Mesendoderm (in vitro differentiated cells): ENCODE measurements at regions not wholly inside any gene's neighbourhood (a gene's known extent, or its start where the extent isn't known, plus 50 kb on each side); places are given as distances from the start of the nearest gene placed in this dataset.

Experiments used
- DNase-seq: peaks from one replicate; pipeline ENCODE4 v3.0.0; 2013
- H2AK5ac ChIP-seq: 2 replicates; pipeline ENCODE4 v1.6.1; 2013; ENCODE audit warnings: low read length, inconsistent platforms
- H2BK120ac ChIP-seq: 2 replicates; pipeline ENCODE4 v1.6.1; 2013; ENCODE audit warnings: low read depth, mild to moderate bottlenecking, low read length, moderate library complexity, mixed read lengths
- H2BK15ac ChIP-seq: replicated peaks from 2 replicates; pipeline ENCODE4 v1.6.1; 2013; ENCODE audit warnings: low read depth, mild to moderate bottlenecking, moderate library complexity
- H2BK5ac ChIP-seq: 2 replicates; pipeline ENCODE4 v1.6.1; 2013; ENCODE audit warnings: low read length, inconsistent platforms
- H3K18ac ChIP-seq: 2 replicates; pipeline ENCODE4 v1.6.1; 2013; ENCODE audit warnings: mild to moderate bottlenecking, low read length, mixed read lengths
- H3K23ac ChIP-seq: one replicate; pipeline ENCODE4 v1.6.1; 2013; ENCODE audit warnings: low read length
- H3K27ac ChIP-seq: 2 replicates; pipeline ENCODE4 v1.5.1; 2013; ENCODE audit warnings: low read depth, mild to moderate bottlenecking, inconsistent platforms, low read length, moderate library complexity
- H3K27me3 ChIP-seq: 2 replicates; pipeline ENCODE4 v1.6.1; 2013; ENCODE audit warnings: low read length, control low read depth, mild to moderate bottlenecking, inconsistent platforms; ENCODE audit not compliant: insufficient read depth, poor library complexity
- H3K36me3 ChIP-seq: 2 replicates; pipeline ENCODE4 v1.6.1; 2013; ENCODE audit warnings: low read length, inconsistent platforms; ENCODE audit not compliant: control insufficient read depth, insufficient read depth
- H3K4ac ChIP-seq: one replicate; pipeline ENCODE4 v1.6.1; 2013; ENCODE audit warnings: low read depth, mild to moderate bottlenecking, low read length, moderate library complexity
- H3K4me1 ChIP-seq: 2 replicates; pipeline ENCODE4 v1.6.1; 2013; ENCODE audit warnings: low read depth, low read length, inconsistent platforms; ENCODE audit not compliant: control insufficient read depth
- H3K4me2 ChIP-seq: 2 replicates; pipeline ENCODE4 v1.6.1; 2013; ENCODE audit warnings: low read length
- H3K4me3 ChIP-seq: 2 replicates; pipeline ENCODE4 v1.5.1; 2013; ENCODE audit warnings: mild to moderate bottlenecking, low read length
- H3K56ac ChIP-seq: one replicate; pipeline ENCODE4 v1.6.1; 2013; ENCODE audit warnings: low read length
- H3K79me1 ChIP-seq: 2 replicates; pipeline ENCODE4 v1.6.1; 2013; ENCODE audit warnings: low read length, inconsistent platforms
- H3K79me2 ChIP-seq: 2 replicates; pipeline ENCODE4 v1.6.1; 2013; ENCODE audit warnings: mild to moderate bottlenecking, low read length; ENCODE audit not compliant: control insufficient read depth, insufficient read depth
- H3K9ac ChIP-seq: 2 replicates; pipeline ENCODE4 v1.6.1; 2013; ENCODE audit warnings: low read length, inconsistent platforms
- H4K5ac ChIP-seq: one replicate; pipeline ENCODE4 v1.6.1; 2013; ENCODE audit warnings: low read length
- H4K8ac ChIP-seq: one replicate; pipeline ENCODE4 v1.6.1; 2013; ENCODE audit warnings: low read depth, mild to moderate bottlenecking, control low read depth, low read length, moderate library complexity
- WGBS: extraction: QIAGEN DNeasy Blood & Tissue Kit; methylation state at CpG from one replicate; pipeline ENCODE4 v1.1.7; 2013; ENCODE audit warnings: low lambda C conversion rate, missing lambda C conversion rate; ENCODE audit not compliant: insufficient coverage; ENCODE audit errors: extremely low coverage; 5-methylcytosine and 5-hydroxymethylcytosine counted together

DNA sequence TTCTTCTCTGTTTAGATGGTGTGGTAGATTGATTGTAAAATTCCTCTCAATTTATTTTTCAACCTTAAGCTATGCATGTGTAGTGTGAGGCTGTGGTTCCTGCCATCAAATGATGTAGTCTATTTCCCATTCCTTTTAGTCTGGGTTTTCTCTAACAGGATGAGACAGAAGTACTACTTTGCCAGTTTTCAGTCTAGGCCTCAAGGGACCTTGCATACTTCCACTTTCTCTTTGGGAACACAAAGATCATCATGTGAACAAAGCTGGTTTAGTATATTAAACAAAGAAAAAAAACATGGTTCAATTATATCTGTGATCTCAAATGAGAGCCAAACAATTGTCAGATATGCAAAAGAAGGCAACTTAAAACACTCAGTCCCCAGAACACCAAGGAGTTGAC is 1284.0 kb downstream of the RAPGEF2 start:
- no peaks in the 10 kb centered on the region for H3K36me3 ChIP-seq
- H3K4me3 ChIP-seq = no peak overlapping the region
- no peaks in the 10 kb centered on the region for H3K79me2 ChIP-seq
- no peak overlapping the region for H3K23ac ChIP-seq
- no peak overlapping the region for H4K5ac ChIP-seq
- no peak overlapping the region for H2BK120ac ChIP-seq
- H3K9ac ChIP-seq = no peak overlapping the region
- H3K4me1 ChIP-seq = no peaks in the 10 kb centered on the region
- no peak overlapping the region for H4K8ac ChIP-seq
- H3K4me2 ChIP-seq = no peak overlapping the region
- H2BK5ac ChIP-seq = no peak overlapping the region
- H3K79me1 ChIP-seq = no peaks in the 10 kb centered on the region
- no peak overlapping the region for H3K18ac ChIP-seq
- no peak for DNase-seq
- H2AK5ac ChIP-seq = no peak overlapping the region
- no peaks in the 10 kb centered on the region for H3K27me3 ChIP-seq
- H3K56ac ChIP-seq = no peak overlapping the region
- no peak overlapping the region for H3K27ac ChIP-seq
- H3K4ac ChIP-seq = no peak overlapping the region
- no peak overlapping the region for H2BK15ac ChIP-seq

DNA sequence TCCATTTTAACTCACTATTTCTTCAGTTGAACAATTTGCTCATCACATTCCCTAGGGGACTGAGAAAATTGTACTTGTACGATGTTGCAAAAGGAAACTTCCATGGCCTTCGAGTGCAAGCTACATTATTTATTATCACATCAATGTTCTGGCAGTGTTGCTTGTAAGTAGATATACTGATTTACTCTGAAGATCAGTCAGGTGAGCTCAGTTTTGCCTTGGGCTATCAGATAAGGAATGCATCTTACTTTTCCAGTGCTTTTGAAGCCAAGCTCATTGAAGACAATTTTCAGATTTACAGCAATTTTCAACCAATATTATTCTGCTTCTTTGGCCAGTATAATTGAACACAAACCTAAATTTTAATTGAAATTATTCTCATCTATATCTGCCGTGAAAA is 1296.9 kb downstream of the RAPGEF2 start:
- Histone ChIP-seq H3K27ac (no peak overlapping the region), H3K18ac (no peak overlapping the region), H4K8ac (no peak overlapping the region), H3K56ac (no peak overlapping the region), H2AK5ac (no peak overlapping the region), H3K23ac (no peak overlapping the region), H2BK15ac (no peak overlapping the region), H3K4me2 (no peak overlapping the region), H3K79me1 (no peaks in the 10 kb centered on the region), H3K79me2 (no peaks in the 10 kb centered on the region), H3K4me1 (no peaks in the 10 kb centered on the region), H2BK5ac (no peak overlapping the region), H2BK120ac (no peak overlapping the region), H3K4ac (no peak overlapping the region), H3K27me3 (no peaks in the 10 kb centered on the region), H4K5ac (no peak overlapping the region), H3K36me3 (no peaks in the 10 kb centered on the region), H3K9ac (no peak overlapping the region), H3K4me3 (no peak overlapping the region)
- no CpG with 5 or more reads among the region's 3 CpGs for WGBS
- DNase-seq = no peak

DNA sequence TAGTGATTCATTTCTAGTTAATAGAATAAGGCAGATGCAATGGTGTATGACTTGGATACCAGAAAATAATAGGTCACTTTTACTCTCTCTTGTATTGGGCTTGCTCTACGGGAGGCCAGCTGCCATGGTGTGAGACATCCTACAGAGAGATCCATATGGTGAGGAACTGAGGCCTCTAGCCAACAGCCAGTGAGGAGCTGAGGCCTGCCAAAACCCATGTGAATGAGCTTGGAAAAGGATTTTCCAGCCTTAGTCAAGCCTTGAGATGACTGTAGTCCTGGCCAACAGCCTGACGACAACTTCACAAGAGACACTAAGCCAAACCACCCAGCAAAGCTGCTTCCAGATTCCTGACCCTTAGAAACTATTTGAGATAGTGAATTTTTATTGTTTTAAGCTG is 1300.2 kb downstream of the RAPGEF2 start:
- Histone ChIP-seq H3K4me2 (no peak overlapping the region), H3K79me1 (no peaks in the 10 kb centered on the region), H3K9ac (no peak overlapping the region), H3K56ac (no peak overlapping the region), H3K36me3 (no peaks in the 10 kb centered on the region), H2BK15ac (no peak overlapping the region), H3K4me3 (no peak overlapping the region), H2AK5ac (no peak overlapping the region), H4K8ac (no peak overlapping the region), H2BK120ac (no peak overlapping the region), H3K4me1 (no peaks in the 10 kb centered on the region), H3K27ac (no peak overlapping the region), H3K27me3 (no peaks in the 10 kb centered on the region), H3K4ac (no peak overlapping the region), H3K79me2 (no peaks in the 10 kb centered on the region), H3K23ac (no peak overlapping the region), H4K5ac (no peak overlapping the region), H2BK5ac (no peak overlapping the region), H3K18ac (no peak overlapping the region)
- WGBS = no CpG with 5 or more reads among the region's 2 CpGs
- no peak for DNase-seq

DNA sequence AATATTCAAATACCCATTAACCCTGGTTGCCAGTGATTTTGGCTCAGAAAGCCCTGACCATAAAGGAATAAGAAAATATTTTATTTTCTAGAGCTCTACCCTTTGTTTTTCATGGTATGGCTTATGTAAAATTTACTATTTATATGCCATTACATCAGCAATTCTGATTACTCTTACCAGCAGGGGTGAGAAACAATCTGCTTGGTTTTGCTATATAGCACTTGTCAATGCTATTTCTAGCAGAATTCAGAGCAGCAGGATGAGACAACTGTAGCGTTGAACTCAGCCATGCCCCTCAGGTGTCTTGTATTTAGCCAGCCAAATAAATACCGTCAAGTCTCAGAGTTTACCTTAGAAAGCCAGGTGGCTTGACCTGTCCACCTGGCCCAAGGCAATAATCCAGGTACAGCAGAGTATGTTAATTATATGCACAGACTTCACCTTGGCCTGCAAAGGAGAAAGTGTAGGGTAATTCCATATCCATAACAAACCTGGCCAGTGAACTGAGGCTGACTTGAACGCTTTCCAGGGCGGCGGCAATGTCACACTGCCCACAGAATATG is 1303.5 kb downstream of the RAPGEF2 start:
- Histone ChIP-seq H3K79me1 (no peaks in the 10 kb centered on the region), H3K36me3 (no peaks in the 10 kb centered on the region)

DNA sequence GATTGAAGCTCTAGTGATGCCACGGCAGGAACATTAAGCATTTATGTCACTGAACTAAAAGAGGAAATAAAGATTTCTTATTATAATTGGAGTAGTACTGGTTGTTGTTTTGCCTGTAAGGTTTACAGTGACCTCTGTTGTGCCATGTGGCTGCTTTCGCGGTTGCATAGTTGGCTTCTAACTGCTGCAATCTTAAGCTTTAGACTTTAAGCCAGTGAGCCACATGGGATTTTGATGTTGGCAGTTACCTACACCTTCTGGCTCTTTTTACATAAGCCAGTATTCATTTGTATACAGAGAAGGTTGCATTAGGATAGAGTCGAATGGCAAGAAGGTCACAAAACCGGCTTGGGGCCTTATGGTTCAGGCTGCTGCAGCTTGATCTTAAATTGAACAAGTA is 1311.6 kb downstream of the RAPGEF2 start:
- DNase-seq = no peak
- no CpG with 5 or more reads among the region's 5 CpGs for WGBS
- H3K79me1 ChIP-seq = no peaks in the 10 kb centered on the region
- no peak overlapping the region for H3K23ac ChIP-seq
- no peak overlapping the region for H3K27ac ChIP-seq
- H3K4me2 ChIP-seq = no peak overlapping the region
- H3K4me3 ChIP-seq = no peak overlapping the region
- no peak overlapping the region for H4K5ac ChIP-seq
- no peak overlapping the region for H3K9ac ChIP-seq
- H2AK5ac ChIP-seq = no peak overlapping the region
- no peaks in the 10 kb centered on the region for H3K27me3 ChIP-seq
- H3K36me3 ChIP-seq = no peaks in the 10 kb centered on the region
- H4K8ac ChIP-seq = no peak overlapping the region
- H3K4me1 ChIP-seq = no peaks in the 10 kb centered on the region
- H3K4ac ChIP-seq = no peak overlapping the region
- no peak overlapping the region for H3K18ac ChIP-seq
- H2BK5ac ChIP-seq = no peak overlapping the region
- H3K79me2 ChIP-seq = no peaks in the 10 kb centered on the region
- H3K56ac ChIP-seq = no peak overlapping the region
- no peak overlapping the region for H2BK15ac ChIP-seq
- no peak overlapping the region for H2BK120ac ChIP-seq

More for the DNA sequence above, 1303.5 kb downstream of the RAPGEF2 start:
- H2AK5ac ChIP-seq = no peak overlapping the region
- no peak overlapping the region for H3K4me2 ChIP-seq
- no peak overlapping the region for H2BK120ac ChIP-seq
- H2BK5ac ChIP-seq = no peak overlapping the region
- no peak overlapping the region for H3K23ac ChIP-seq
- no peak overlapping the region for H3K27ac ChIP-seq
- no peak overlapping the region for H4K5ac ChIP-seq
- no peaks in the 10 kb centered on the region for H3K4me1 ChIP-seq
- no peak overlapping the region for H3K4me3 ChIP-seq
- H3K56ac ChIP-seq = no peak overlapping the region
- H3K9ac ChIP-seq = no peak overlapping the region
- H3K27me3 ChIP-seq = no peaks in the 10 kb centered on the region
- H3K18ac ChIP-seq = no peak overlapping the region
- DNase-seq = no peak
- H3K79me2 ChIP-seq = no peaks in the 10 kb centered on the region
- H4K8ac ChIP-seq = no peak overlapping the region
- no peak overlapping the region for H2BK15ac ChIP-seq
- WGBS = no CpG with 5 or more reads among the region's 5 CpGs
- H3K4ac ChIP-seq = no peak overlapping the region

DNA sequence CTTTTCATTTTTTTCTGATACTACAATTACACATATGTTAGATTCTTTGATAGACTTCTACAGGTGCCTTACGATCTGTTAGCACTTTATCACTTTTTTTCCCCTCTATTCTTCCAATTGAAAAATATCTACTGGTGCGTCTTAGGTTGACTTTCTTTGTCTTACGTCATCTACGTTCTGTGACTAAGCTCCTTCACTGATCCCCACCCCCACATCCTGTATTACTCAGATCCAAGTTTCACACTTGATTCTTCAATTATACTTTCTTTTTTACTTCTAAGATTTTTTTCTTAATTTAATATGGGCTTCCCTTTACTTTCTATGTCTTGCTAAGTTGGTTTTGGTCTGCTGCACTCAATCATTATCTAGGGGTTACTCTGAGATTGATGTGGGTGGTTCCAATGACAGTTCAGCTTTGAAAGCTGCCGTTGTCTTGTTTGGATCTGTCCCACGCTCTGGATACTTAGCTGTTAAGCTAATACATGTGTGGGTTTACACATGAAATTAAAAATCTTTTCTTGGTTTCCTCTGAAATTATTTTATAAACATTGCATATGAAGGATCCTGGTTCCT is 1321.1 kb downstream of the RAPGEF2 start:
- H4K5ac ChIP-seq = no peak overlapping the region
- H3K56ac ChIP-seq = no peak overlapping the region
- no peaks in the 10 kb centered on the region for H3K79me1 ChIP-seq
- H2BK120ac ChIP-seq = no peak overlapping the region
- no peak overlapping the region for H3K9ac ChIP-seq
- no peak overlapping the region for H3K4me2 ChIP-seq
- no peaks in the 10 kb centered on the region for H3K27me3 ChIP-seq
- H3K27ac ChIP-seq = no peak overlapping the region
- H3K18ac ChIP-seq = no peak overlapping the region
- WGBS = no CpG with 5 or more reads among the region's 6 CpGs
- no peaks in the 10 kb centered on the region for H3K4me1 ChIP-seq
- DNase-seq = peak; percentile 26
- H4K8ac ChIP-seq = no peak overlapping the region
- no peak overlapping the region for H2BK5ac ChIP-seq
- no peak overlapping the region for H2AK5ac ChIP-seq
- H3K23ac ChIP-seq = no peak overlapping the region
- H2BK15ac ChIP-seq = no peak overlapping the region
- H3K79me2 ChIP-seq = no peaks in the 10 kb centered on the region
- no peaks in the 10 kb centered on the region for H3K36me3 ChIP-seq
- no peak overlapping the region for H3K4me3 ChIP-seq
- H3K4ac ChIP-seq = no peak overlapping the region
